MCF 10A (cell line): ENCODE measurements at regions not wholly inside any gene's neighbourhood (a gene's known extent, or its start where the extent isn't known, plus 50 kb on each side); places are given as distances from the start of the nearest gene placed in this dataset.
"Not testable (repeated sequence)": the region's sequence is repeated elsewhere in the genome, so short reads cannot be mapped to it uniquely, and the experiment has no call there.

Experiments used
- BruUV-seq: library from RNA; stranded (reverse); fragments of 400-500 nt; replicated peaks from 2 replicates; lab custom pipeline; 2021; lab: Mats Ljungman, UMichigan
- CTCF ChIA-PET: fragments of 300-600 bp; sonication (Branson Sonifier 250); formaldehyde crosslinking; extraction: SDS; loops from one replicate; lab custom pipeline; 2021; ENCODE audit warnings: antibody characterized with exemption, inconsistent platforms; lab: Yijun Ruan, JAX
- POLR2A ChIA-PET: fragments of 300-600, 350-650 bp; sonication (Branson Sonifier 250); formaldehyde crosslinking; extraction: SDS; loops from one replicate; lab custom pipeline; 2020; ENCODE audit warnings: antibody characterized with exemption, inconsistent platforms; lab: Yijun Ruan, JAX
- DNase-seq: peaks from one replicate; pipeline ENCODE4 v3.0.0-alpha.2; 2018; ENCODE audit not compliant: unreplicated experiment
- H3K27ac Mint-ChIP-seq: one replicate; pipeline ENCODE4 v1.8.0; 2022; ENCODE audit warnings: mild to moderate bottlenecking, low read depth, mixed read lengths; ENCODE audit not compliant: unreplicated experiment
- H3K27me3 Mint-ChIP-seq: one replicate; pipeline ENCODE4 v1.8.0; 2022; ENCODE audit warnings: mixed read lengths; ENCODE audit not compliant: insufficient read depth, unreplicated experiment
- H3K36me3 Mint-ChIP-seq: one replicate; pipeline ENCODE4 v1.8.0; 2022; ENCODE audit warnings: mild to moderate bottlenecking, moderate library complexity, mixed read lengths; ENCODE audit not compliant: insufficient read depth, unreplicated experiment
- H3K4me1 Mint-ChIP-seq: one replicate; pipeline ENCODE4 v1.8.0; 2022; ENCODE audit warnings: mixed read lengths; ENCODE audit not compliant: insufficient read depth, unreplicated experiment
- H3K4me3 Mint-ChIP-seq: one replicate; pipeline ENCODE4 v1.8.0; 2022; ENCODE audit warnings: mild to moderate bottlenecking, moderate library complexity, mixed read lengths; ENCODE audit not compliant: unreplicated experiment
- H3K9me3 Mint-ChIP-seq: one replicate; pipeline ENCODE4 v1.8.0; 2022; ENCODE audit warnings: mixed read lengths; ENCODE audit not compliant: unreplicated experiment
- CTCF ChIP-seq: fragments of 200-600 bp; IDR thresholded peaks from one replicate; pipeline ENCODE4 v1.8.0; 2022; ENCODE audit warnings: antibody characterized with exemption, mild to moderate bottlenecking; ENCODE audit not compliant: unreplicated experiment
- intact Hi-C: fragments of 100-400 bp; cut with micrococcal nuclease; formaldehyde crosslinking; loops from 2 replicates; pipeline ENCODE4 v1.14.1; 2022

- H3K9me3 Mint-ChIP-seq = peaks cover 9% of the 10 kb centered on the region
- TF ChIP-seq CTCF = no peak
- H3K4me3 Mint-ChIP-seq = no peak overlapping the region
- ChIA-PET CTCF (interaction anchor here (0.6 to 0.9 kb wide), 2 partner anchors 331 to 1641 kb away, joined by 3 to 4 read pairs; no protein-coding TSS in a partner anchor), POLR2A (interaction anchor here (0.9 to 2.0 kb wide), 4 partner anchors 9 to 514 kb away, joined by 3 to 15 read pairs (median 3); no protein-coding TSS in a partner anchor)
- H3K36me3 Mint-ChIP-seq = peaks cover 6% of the 10 kb centered on the region
- H3K27me3 Mint-ChIP-seq = no peaks in the 10 kb centered on the region
- H3K4me1 Mint-ChIP-seq = peaks cover 24% of the 10 kb centered on the region
- intact Hi-C loops = no loop called here
- peak; percentile 44 for DNase-seq
- H3K27ac Mint-ChIP-seq = peak overlapping the region; percentile 8
- BruUV-seq = no TSS peak
Measured at GRCh38 chr2:144111437-144111836, 408.5 kb downstream of the ZEB2 start.

GRCh38 chr2:144106104-144106503 is 413.8 kb downstream of the ZEB2 start:
- H3K27ac Mint-ChIP-seq, BruUV-seq, H3K27me3 Mint-ChIP-seq, DNase-seq, H3K36me3 Mint-ChIP-seq, intact Hi-C loops, CTCF ChIA-PET, H3K4me3 Mint-ChIP-seq, H3K4me1 Mint-ChIP-seq: not testable (repeated sequence)
- H3K9me3 Mint-ChIP-seq = peaks cover 17% of the 10 kb centered on the region
- POLR2A ChIA-PET = interaction anchor here (0.9 kb wide), 1 partner anchor 978 kb away, joined by 3 read pairs; no protein-coding TSS in a partner anchor

- DNase-seq = peak; percentile 75
- Mint-ChIP-seq H3K27me3 (no peaks in the 10 kb centered on the region), H3K4me1 (peaks cover 22% of the 10 kb centered on the region), H3K4me3 (no peak overlapping the region), H3K9me3 (peaks cover 16% of the 10 kb centered on the region), H3K36me3 (no peaks in the 10 kb centered on the region), H3K27ac (peak overlapping the region; percentile 84)
- intact Hi-C loops = no loop called here
- ChIA-PET POLR2A (interaction anchor here (0.7 to 2.3 kb wide), 8 partner anchors 9 to 1056 kb away, joined by 3 to 15 read pairs (median 3); a partner anchor contains a TSS), CTCF (interaction anchor here (0.6 to 1.2 kb wide), 2 partner anchors 315 to 897 kb away, joined by 3 to 5 read pairs; no protein-coding TSS in a partner anchor)
- no TSS peak for BruUV-seq
- no peak for TF ChIP-seq CTCF
Measured at GRCh38 chr2:144102386-144102785, 417.5 kb downstream of the ZEB2 start.

- ChIA-PET POLR2A (interaction anchor here (0.6 to 1.3 kb wide), 8 partner anchors 13 to 1385 kb away, joined by 3 to 7 read pairs (median 4); no protein-coding TSS in a partner anchor), CTCF (interaction anchor here (0.6 to 1.3 kb wide), 10 partner anchors 14 to 1199 kb away, joined by 3 to 4 read pairs (median 3); no protein-coding TSS in a partner anchor)
- intact Hi-C loops = loop anchor here (2.0 kb wide), 1 partner anchor 231 kb away; no protein-coding TSS in a partner anchor
- Mint-ChIP-seq H3K36me3 (no peaks in the 10 kb centered on the region), H3K27me3 (no peaks in the 10 kb centered on the region), H3K27ac (peak overlapping the region; percentile 65), H3K9me3 (peaks cover 5% of the 10 kb centered on the region), H3K4me1 (peaks cover 22% of the 10 kb centered on the region), H3K4me3 (peak overlapping the region; percentile 52)
- no TSS peak for BruUV-seq
- peak; percentile 80 for DNase-seq
- peak; percentile 39 for TF ChIP-seq CTCF
Measured at GRCh38 chr2:144099780-144100377, 420.0 kb downstream of the ZEB2 start.
